CD4-positive, alpha-beta T cell treated with Interleukin-21 for 1 hour (primary cell): ENCODE measurements at regions not wholly inside any gene's neighbourhood (a gene's known extent, or its start where the extent isn't known, plus 50 kb on each side); places are given as distances from the start of the nearest gene placed in this dataset.

Experiments
- DNase-seq: peaks from one replicate; pipeline ENCODE4 v3.0.0-alpha.2; 2020

GRCh38 chr18:73961804-73962203 is 185.8 kb downstream of the FBXO15 start:
- no peak for DNase-seq

- no peak for DNase-seq
These were observed 188.3 kb downstream of the FBXO15 start for GRCh38 chr18:73959352-73959751.

- DNase-seq: no peak
These were observed 193.4 kb downstream of the FBXO15 start for GRCh38 chr18:73954268-73954667.

- DNase-seq: no peak
These were observed 195.2 kb downstream of the FBXO15 start for GRCh38 chr18:73952296-73952946.

- DNase-seq: no peak
These were observed 197.4 kb downstream of the FBXO15 start for GRCh38 chr18:73950116-73950700.

GRCh38 chr18:73948497-73948896 is 199.1 kb downstream of the FBXO15 start:
- DNase-seq: no peak

- no peak for DNase-seq
These were observed 199.6 kb downstream of the FBXO15 start for GRCh38 chr18:73948084-73948483.

- no peak for DNase-seq
These were observed 200.3 kb downstream of the FBXO15 start for GRCh38 chr18:73947180-73947921.

- no peak for DNase-seq
These were observed 202.4 kb downstream of the FBXO15 start for GRCh38 chr18:73945130-73945792.

- no peak for DNase-seq
These were observed 202.9 kb downstream of the FBXO15 start for GRCh38 chr18:73944715-73945114.

- no peak for DNase-seq
These were observed 203.9 kb downstream of the FBXO15 start for GRCh38 chr18:73943763-73944162.

GRCh38 chr18:73942956-73943355 is 204.7 kb downstream of the FBXO15 start:
- DNase-seq: no peak

- DNase-seq: no peak
These were observed 205.5 kb downstream of the FBXO15 start for GRCh38 chr18:73942081-73942625.

- no peak for DNase-seq
These were observed 206.9 kb downstream of the FBXO15 start for GRCh38 chr18:73940721-73941120.

GRCh38 chr18:73939391-73939790 is 208.2 kb downstream of the FBXO15 start:
- DNase-seq: no peak

GRCh38 chr18:73933685-73934084 is 213.9 kb downstream of the FBXO15 start:
- DNase-seq: no peak

- DNase-seq: no peak
These were observed 214.7 kb downstream of the FBXO15 start for GRCh38 chr18:73932976-73933375.

- no peak for DNase-seq
These were observed 220.1 kb downstream of the FBXO15 start for GRCh38 chr18:73927496-73927895.

GRCh38 chr18:73924836-73925235 is 222.8 kb downstream of the FBXO15 start:
- no peak for DNase-seq

- DNase-seq: no peak
These were observed 223.3 kb downstream of the FBXO15 start for GRCh38 chr18:73924307-73924706.

GRCh38 chr18:73923866-73924265 is 223.8 kb downstream of the FBXO15 start:
- DNase-seq: no peak

GRCh38 chr18:73920033-73920432 is 227.6 kb downstream of the FBXO15 start:
- DNase-seq: no peak

GRCh38 chr18:73918816-73919215 is 228.8 kb downstream of the FBXO15 start:
- no peak for DNase-seq
